GM19467 (cell line): ENCODE measurements at regions not wholly inside any gene's neighbourhood (a gene's known extent, or its start where the extent isn't known, plus 50 kb on each side); places are given as distances from the start of the nearest gene placed in this dataset.
A peak's percentile ranks its signal among the peaks of the same experiment; 100 is the strongest.
"Not testable (repeated sequence)": the region's sequence is repeated elsewhere in the genome, so short reads cannot be mapped to it uniquely, and the experiment has no call there.

Experiments
- ATAC-seq: cut with Tn5 transposase; IDR thresholded peaks from one replicate; pipeline ENCODE4 v1.9.1; 2021; ENCODE audit warnings: mild to moderate bottlenecking, moderate library complexity; ENCODE audit not compliant: unreplicated experiment

DNA sequence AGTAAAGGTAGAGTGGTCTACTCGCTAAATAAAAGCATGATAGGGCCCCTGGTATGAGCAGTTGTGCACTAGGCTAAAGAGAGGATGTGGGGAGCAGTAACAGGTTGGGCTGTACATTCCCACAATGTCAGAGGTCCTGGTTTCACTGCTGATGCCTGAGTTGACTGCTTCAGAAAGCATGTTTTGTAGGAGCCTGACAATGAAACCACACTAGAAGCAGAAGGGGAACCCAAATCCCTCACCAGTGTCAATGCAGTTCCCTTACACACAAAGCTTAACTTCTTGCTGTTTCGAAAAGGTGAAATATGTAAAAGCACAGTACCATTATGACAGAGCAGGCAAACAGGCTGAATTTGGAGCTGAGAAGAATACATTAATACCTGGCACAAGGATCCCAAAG lies 291.7 kb upstream of the KYNU start:
- ATAC-seq: peak; percentile 86

DNA sequence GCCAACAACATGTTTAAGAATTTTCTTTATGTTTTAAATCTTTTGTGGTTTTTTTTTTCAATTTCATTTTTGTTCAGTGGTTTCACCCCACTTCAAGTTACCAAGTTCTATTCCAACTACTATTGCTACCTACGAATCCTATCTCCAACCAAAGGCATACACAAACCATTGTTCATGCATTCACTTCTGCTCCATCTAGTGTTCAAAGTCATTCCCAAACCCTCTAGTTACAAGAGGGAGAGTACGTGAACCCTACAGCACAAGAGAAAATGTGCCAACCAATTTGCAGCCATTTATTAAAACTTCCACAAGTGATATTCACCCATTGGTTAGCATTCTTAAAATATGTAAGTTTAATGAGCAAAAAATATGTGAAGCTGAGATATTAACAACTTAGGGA lies 295.1 kb upstream of the KYNU start:
- no peak for ATAC-seq

DNA sequence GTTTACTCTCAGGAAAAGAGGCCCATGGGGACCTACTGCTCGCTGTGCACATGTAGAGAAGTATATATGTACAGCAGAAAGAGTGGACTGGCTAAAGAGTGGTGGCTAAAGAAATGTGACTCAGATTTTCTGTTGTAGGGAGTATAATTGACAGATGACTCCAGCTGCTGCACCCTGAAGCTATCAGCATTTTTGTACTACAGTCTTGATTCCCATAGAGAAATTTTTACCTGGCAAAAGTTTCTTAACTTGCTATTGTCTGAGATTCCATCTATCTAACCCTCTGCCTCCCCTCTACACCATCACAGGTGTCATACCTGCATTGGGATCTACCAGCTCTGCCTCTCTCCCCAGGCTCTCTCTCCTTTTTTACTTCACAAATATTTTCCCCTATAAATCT lies 296.0 kb upstream of the KYNU start:
- ATAC-seq: no peak

DNA sequence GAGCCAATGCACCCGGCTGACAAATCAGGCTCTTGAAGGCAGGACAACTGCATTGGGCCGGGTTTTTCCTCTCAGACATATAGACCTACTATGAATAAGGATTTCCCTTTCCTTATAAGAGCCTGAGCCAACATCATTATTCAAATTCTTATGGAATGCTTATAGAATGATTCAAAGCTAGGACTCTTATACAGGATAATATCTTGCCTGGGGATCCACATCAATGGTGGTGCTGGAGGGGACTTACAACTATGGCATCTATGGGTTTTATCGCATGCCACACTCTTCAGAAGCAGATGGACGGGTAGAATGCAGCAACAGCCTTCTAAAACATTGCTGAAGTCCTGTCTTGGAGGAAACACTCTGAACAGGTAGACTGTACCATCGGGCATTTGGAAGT lies 296.8 kb upstream of the KYNU start:
- ATAC-seq: no peak

DNA sequence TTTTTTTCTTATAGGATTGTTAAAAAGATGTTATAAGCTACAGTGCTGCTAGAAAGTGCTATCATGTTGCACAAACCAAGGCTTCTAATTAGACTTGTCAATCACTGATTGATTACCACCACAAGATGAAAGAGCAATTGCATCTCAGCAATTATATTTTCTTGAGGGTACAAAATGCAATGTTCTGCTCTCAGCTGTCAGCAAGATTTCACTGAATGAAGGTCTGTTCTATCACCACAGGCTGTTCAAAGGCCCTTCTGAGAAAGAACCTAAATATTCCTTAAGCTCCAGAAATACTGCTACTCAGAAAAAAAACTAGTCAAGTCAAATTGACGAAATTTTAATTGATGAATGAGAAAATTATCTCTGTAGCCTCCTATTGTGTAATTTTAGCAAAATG lies 301.9 kb upstream of the KYNU start:
- no peak for ATAC-seq

DNA sequence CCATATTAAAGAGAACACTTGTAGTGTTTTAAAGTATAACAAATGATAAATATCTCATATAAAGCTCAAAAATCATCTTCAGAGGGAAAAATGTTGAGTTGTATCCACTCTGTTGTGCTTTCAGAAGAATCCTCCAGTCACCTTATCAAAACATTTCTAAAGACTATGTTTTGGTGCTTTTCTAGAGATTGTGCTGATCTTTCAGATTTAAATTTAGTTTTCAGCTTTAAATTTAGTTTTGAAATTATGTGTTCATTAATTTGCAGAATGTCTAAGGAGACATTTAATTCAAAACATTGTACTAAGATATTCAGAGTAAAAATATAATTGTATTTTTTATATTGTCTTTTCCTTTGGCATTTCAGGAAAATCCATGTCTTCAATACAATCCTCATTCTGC lies 303.1 kb upstream of the KYNU start:
- ATAC-seq: no peak

DNA sequence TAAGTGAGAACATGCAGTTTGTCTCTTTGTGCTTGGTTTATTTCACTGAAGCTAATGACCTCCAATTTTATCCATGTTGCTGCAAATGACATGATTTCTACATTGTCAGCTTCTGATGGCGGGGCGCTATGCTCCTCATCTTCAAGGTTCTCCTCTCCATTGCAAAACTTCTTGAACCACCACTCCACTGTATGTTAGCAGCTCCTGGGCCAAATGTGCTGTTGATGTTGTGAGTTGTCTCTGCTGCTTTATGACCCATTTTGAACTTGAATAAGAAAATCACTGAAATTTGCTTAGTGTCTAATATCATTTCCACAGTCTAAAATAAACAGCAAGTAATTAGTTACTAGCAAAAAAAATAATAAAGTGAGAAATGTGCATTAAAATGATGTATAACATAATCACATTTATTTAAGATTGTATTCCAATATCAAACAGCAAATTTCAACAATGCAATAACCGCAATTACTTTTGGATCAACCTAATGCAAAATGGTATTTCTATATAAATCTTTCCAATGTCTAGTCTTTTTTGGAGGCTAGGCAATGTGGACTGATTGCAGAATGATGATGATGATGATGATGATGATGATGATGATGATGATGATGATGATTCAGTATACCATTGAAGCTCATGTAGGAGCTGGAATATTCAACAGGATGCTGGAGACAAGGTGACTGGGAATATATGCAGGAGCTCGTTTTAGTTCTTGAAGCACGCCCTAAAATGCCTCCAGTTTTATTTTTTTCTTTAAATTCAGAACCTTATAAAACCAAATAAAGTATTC lies 304.9 kb upstream of the KYNU start:
- ATAC-seq: no peak

DNA sequence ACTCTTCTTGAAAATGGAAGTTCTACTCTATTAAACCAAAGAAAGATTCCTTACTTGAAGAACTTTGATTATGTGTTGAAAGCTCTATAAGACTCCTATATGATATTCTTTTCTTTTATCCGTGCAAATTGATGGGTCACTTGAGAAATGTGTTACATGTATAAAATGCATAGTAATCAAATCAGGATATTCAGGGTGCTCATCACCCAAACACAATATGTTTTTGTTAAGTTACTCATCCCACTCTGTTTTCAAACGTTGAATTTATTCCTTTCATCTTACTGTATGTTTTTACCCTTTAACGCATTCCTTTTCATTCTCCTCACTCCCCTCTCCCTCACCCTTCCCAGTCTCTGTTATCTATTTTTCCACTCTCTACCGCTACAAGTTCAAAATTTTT lies 305.5 kb upstream of the KYNU start:
- ATAC-seq: no peak

DNA sequence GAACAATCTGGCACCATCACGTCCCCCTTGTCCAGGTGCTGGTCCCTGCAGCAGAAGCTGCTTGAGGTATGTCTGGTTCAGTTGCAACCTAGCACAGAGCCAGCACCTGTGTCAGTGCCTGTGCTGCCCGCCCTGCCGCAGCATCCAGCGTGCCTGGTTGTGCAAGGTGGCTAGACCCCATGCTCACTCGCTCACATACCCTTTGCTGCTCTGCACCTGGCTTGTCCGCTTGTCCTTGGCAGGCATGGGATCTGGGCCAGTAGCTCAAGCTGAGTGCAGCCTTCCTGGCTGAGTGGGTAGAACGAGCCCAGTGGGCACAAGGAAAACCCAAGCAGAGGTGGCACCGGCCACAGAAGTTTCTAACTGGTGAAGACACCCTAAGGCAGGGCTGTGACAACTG lies 314.6 kb upstream of the KYNU start:
- ATAC-seq: no peak

DNA sequence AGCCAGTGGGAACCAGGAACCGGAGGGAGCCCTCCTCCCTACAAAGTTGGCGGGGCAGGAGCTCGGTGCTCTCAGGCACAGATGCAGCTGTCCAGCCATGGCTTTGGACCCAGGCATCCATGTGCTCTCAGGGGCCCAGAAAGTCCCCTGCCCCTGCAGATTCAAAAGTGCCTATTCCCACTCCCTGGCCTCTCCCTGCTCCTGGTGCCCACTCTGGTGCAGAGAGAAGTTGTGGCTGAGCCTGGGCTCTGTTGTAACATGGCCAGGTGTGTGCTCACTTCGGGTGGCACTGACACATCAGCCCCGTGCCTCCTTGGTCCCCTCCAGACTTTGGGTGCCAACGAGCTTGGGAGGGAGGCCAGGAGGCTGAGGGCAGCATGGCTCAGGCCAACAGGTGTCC lies 315.8 kb upstream of the KYNU start:
- ATAC-seq: no peak

DNA sequence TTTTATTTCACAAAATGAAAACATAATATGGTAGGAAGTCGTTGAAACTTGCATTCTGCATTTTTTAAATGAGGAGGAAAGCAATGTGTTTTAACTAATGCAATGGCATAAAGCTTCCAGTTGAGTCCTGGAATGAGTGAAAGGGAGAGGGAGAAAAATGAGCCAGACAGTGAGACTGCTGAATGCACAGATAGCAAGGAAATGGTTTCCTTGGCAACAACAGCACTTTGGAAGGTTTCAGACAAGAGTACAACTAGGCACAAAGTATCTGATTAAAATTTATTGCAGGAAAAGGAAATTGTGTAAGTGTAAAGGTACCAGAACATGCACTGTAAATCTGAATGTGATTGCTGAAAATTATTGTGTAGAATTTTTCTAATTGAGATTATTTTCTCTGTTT lies 320.1 kb upstream of the KYNU start:
- ATAC-seq: no peak

DNA sequence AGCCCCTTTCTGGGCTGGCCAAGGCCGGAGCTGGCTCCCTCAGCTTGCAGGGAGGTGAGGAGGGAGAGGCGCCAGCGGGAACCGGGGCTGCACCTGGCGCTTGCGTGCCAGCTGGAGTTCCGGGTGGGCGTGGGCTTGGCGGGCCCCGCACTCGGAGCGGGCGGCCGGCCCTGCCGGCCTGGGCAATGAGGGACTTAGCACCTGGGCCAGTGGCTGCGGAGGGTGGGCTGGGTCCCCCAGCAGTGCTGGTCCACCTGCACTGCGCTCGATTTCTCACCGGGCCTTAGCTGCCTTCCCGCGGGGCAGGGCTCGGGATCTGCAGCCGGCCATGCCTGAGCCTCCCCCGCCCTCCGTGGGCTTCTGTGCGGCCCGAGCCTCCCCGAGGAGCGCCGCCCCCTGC lies 331.5 kb upstream of the KYNU start:
- ATAC-seq: not testable (repeated sequence)

DNA sequence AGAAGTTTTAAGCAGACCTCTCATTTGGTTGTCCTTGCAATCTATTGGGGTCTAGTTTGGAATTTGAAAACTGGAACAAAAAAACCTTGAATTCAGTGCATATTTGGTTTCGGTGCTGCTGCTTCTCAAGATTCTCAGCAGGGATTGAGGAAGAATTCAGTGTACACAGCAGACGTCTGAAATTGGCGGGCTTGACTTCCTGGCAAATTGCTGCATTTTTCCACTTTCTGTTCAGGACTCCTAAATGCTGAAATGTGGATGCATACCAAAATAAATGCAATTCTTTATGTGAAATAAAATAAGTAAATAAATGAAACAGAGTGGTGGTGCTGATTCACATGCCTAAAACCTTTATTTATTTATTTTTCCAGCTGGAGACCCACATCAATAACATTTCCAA lies 332.4 kb upstream of the KYNU start:
- ATAC-seq: no peak

DNA sequence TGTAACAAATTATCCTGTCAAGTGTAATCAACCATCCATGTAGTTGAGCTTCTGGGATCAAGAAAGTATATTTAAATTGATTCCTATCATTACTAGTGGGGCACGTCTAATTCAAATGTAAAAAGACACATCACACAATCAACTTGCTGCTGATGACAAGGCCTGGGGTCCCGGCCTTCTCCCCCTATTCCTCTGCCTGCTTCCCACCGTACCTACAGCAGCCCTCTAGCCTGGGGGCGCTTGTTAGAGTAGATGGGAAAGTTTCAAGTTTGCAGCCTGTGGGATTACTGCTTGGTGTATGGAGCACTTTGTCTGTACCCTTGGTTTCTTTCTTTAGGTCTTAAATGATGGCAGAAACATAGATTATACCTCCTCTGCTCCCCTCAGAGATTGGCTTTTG lies 333.3 kb upstream of the KYNU start:
- no peak for ATAC-seq

DNA sequence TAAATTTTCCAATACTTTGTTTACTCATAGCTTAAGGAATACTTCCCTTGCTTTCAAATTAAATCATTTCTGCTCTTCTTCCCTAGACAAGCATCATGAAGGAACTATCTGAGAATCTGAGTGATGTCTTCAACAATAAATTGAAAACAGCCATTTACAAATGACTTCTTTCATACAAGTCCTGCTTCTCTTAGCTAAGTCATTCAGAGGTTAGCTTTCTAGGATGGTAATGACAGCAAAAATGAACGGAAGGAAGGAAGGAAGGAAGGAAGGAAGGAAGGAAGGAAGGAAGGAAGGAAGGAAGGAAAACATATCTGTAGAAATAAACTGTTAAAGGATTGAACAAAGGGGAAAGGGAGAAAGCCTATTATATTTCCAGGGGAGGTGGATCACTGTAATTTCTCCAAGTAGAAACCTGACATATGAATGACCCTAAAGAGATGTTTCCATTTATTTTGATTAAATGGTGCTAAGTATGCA lies 335.0 kb upstream of the KYNU start:
- no peak for ATAC-seq

DNA sequence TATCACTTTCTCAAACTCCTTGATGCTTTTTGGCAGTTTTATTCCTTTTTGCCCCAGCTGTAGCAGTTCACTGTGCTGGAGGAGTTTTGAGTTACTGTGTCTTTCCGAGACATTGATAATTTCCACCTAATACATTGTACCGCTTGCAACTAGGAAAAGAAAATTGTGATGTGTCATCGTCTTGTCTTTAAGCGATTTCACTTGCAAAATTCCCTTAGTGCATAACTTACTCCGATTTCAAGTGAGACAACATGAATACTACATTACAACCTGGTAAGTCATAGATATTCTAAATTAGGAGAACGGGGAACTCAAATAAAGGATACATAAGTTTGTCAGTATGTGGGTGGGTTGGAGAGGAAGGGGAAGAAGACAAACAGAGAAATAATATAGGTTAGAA lies 340.5 kb upstream of the KYNU start:
- no peak for ATAC-seq

DNA sequence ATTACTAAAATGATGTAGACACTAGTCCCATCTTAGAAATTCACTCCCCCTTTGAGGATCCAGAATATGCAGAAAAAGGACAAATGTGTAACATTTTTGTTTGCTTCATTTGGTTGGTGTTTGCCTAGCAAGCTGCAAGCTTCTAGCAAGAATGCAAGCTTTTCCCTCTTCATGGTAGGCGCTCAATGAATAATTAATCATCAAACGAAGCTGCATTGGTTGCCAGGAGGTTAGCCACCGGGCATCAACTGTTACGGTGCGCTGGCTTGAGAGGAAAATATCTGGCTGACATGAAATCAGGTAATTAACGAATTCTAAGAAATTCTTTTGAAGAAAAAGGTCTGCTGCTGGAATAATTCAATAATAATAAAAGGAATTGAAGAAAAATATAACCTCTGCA lies 341.0 kb upstream of the KYNU start:
- no peak for ATAC-seq

DNA sequence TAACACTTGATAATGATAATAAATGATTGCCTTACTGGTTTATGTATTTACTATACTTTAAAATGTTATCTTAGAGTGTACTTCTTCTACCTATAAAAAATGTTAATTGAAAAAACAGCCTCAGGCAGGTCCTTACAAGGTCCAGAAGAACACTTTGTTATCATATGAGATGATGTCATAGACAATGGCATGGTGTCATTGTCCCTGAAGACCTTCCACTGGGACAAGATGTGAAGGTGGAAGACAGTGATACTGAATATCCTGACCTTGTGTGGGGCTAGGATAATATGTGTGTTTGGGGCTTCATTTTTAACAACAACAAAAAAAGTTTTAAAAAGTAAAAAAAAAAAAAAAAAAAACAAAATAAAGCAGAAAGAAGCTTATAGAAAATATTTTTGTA lies 342.2 kb upstream of the KYNU start:
- ATAC-seq: no peak

DNA sequence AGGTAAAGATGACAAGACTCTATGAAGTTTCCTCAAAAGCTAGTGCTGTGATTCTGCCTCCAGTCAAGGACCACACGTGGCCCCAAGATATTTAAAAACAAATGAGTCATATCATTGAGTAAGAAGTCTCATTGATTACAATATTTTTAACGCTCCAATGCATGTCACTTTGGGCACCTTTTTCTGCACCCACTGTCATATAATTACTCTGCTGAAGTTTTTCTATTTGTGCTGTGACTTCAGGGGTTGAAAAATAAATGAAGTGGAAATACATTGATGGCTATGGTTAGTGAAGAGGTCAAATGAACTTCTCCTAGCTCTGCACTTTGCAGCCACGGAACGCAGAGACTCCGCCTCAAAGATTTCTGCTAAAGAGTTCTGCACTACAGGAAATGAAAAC lies 344.3 kb upstream of the KYNU start:
- no peak for ATAC-seq

DNA sequence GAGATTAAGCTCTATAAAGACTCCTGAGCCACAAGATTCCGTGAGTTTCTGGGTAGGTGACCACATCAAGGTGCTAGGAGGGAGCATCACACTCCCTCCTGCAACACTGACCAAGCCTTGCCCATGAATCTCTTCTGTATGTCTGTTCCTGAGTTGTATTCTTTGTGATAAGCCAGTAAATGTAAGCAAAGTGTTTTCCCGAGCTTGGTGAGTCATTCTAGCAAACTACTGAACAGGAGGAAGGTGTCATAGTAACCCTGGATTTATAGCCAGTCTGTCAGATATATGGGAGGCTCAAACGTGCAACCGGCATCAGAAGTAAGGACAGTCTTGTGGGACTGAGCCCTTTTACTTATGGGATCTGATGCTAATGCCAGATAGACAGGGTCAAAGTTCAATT lies 346.1 kb upstream of the KYNU start:
- ATAC-seq: no peak

DNA sequence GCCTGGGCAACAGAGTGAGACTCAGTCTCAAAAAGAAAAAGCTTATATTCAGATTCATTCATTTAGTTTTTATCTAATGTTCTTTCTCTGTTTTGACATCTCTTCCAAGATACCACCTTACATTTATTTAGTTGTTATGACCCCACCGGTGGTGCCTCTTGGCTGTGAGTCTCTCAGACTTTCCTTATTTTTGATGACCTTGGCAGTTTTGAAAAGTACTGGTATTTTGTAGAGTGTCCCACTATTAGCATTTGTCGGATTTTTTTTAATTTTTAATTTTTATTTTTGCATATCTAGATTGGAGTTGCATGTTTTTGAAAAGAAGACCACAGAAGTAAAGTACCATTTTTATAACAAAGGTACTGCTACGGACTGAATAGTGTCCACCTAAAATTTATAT lies 351.7 kb upstream of the KYNU start:
- no peak for ATAC-seq

DNA sequence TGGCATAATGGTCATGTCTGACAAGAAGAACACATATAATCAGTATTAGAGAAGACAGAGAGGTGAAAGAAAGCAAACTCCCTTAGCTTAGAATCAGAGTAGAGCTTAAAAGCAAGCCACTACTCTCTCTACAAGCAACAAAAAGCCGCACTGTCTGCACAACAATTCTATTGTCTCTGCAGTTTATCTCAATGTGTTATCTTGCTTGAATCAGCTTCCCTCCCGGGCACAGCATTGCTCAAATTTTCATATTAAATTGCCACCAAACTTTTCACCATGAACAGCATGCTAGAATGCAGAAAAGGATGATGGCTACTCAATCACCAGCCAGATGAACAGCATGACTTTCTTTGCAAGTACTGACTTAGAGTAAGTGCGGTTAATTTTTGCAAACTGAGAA lies 356.0 kb upstream of the KYNU start:
- ATAC-seq: no peak

DNA sequence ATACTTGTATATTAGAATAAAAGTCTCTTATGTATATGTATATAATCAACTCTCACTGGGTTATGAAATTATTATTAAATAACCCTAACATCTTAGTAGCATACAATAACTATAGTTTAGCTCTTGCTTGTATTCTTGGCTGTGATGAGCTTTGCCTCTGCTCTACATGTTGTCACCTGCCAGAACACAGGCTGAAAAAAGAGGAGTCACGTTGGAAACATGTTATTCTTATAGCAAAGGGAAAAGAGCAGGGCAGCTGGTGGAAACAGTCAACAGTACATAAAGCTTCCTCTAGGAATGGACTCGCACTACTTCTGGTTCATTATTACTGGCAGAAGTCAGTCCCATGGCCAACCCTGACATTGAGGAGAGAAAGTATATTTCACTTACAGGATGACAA lies 362.0 kb upstream of the KYNU start:
- ATAC-seq: no peak
